ENCODE measurements at regions not wholly inside any gene's neighbourhood (a gene's known extent, or its start where the extent isn't known, plus 50 kb on each side); places are given as distances from the start of the nearest gene placed in this dataset.

GRCh38 chr3:5275529-5275928 is 88.0 kb downstream of the EDEM1 start:
- Histone ChIP-seq H3K27me3 (ENCODE audit: insufficient read depth, low read depth, low read length) (no peaks in the 10 kb centered on the region), H3K9ac (ENCODE audit: low read length) (no peak overlapping the region), H3F3A (ENCODE audit: insufficient read depth, low read length, poor library complexity, severe bottlenecking) (no peaks in the 10 kb centered on the region), H3K4me2 (ENCODE audit: low read length) (no peak overlapping the region), H3K4me3 (ENCODE audit: low read length) (no peak overlapping the region), H2AFZ (ENCODE audit: low read depth, low read length) (no peak overlapping the region), H3K9me3 (ENCODE audit: low read length) (peaks cover 11% of the 10 kb centered on the region), H3K9me2 (ENCODE audit: insufficient read depth, low read length) (no peaks in the 10 kb centered on the region), H3K79me2 (replicated peaks; ENCODE audit: insufficient read depth, low read length) (no peaks in the 10 kb centered on the region), H3K27ac (ENCODE audit: low read length) (no peak overlapping the region), H3K36me3 (ENCODE audit: insufficient read depth, low read length) (no peaks in the 10 kb centered on the region), H4K20me1 (ENCODE audit: insufficient read depth) (no peaks in the 10 kb centered on the region)
- TF ChIP-seq POLR2AphosphoS5 (IDR thresholded peaks at IDR 0.05) = no peak
- TF ChIP-seq EZH2 (IDR thresholded peaks at IDR 0.05; ENCODE audit: borderline replicate concordance, insufficient read depth, low read length, poor library complexity, severe bottlenecking) = no peak
- no peak for TF ChIP-seq RAD21 (conservative IDR thresholded peaks at IDR 0.05)
- no peak for TF ChIP-seq EP300 (conservative IDR thresholded peaks at IDR 0.05; ENCODE audit: poor library complexity, severe bottlenecking)
- no peak for TF ChIP-seq SMC3 (conservative IDR thresholded peaks at IDR 0.05; ENCODE audit: poor library complexity)
- TF ChIP-seq TAF1 (IDR thresholded peaks at IDR 0.05; ENCODE audit: low read depth) = no peak
- TF ChIP-seq REST (IDR thresholded peaks at IDR 0.05; ENCODE audit: borderline replicate concordance) = no peak
- TF ChIP-seq, protein P1, sequence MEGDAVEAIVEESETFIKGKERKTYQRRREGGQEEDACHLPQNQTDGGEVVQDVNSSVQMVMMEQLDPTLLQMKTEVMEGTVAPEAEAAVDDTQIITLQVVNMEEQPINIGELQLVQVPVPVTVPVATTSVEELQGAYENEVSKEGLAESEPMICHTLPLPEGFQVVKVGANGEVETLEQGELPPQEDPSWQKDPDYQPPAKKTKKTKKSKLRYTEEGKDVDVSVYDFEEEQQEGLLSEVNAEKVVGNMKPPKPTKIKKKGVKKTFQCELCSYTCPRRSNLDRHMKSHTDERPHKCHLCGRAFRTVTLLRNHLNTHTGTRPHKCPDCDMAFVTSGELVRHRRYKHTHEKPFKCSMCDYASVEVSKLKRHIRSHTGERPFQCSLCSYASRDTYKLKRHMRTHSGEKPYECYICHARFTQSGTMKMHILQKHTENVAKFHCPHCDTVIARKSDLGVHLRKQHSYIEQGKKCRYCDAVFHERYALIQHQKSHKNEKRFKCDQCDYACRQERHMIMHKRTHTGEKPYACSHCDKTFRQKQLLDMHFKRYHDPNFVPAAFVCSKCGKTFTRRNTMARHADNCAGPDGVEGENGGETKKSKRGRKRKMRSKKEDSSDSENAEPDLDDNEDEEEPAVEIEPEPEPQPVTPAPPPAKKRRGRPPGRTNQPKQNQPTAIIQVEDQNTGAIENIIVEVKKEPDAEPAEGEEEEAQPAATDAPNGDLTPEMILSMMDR (IDR thresholded peaks at IDR 0.05; ENCODE audit: poor library complexity, severe bottlenecking) = no peak
- no peak for TF ChIP-seq MXI1 (conservative IDR thresholded peaks at IDR 0.05; ENCODE audit: poor library complexity, severe bottlenecking)

DNA sequence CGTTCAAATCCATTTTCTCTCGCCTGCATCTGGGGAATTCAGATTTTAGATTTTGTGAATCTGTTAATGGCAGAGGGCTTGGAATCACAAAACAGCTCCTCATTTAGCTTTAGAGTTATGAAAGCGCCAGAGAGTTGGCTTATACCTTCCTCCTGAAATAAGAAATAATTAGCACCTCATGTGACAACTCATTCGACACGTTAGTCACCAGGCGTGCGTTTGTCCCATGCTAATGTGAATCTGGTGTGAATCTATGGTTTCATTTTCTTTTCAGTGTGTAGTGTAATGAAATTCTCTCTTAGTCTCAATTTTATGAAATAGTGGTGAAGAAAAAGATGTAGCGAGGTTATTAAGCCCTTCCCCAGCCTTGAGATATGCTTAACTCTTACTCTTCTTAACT is 89.4 kb downstream of the EDEM1 start:
- Histone ChIP-seq H3K9ac (ENCODE audit: low read length) (no peak overlapping the region), H4K20me1 (ENCODE audit: insufficient read depth) (no peaks in the 10 kb centered on the region), H3K27ac (ENCODE audit: low read length) (no peak overlapping the region), H3K4me2 (ENCODE audit: low read length) (no peak overlapping the region), H3K4me3 (ENCODE audit: low read length) (no peak overlapping the region), H3K36me3 (ENCODE audit: insufficient read depth, low read length) (no peaks in the 10 kb centered on the region), H3F3A (ENCODE audit: insufficient read depth, low read length, poor library complexity, severe bottlenecking) (no peaks in the 10 kb centered on the region), H3K27me3 (ENCODE audit: insufficient read depth, low read depth, low read length) (no peaks in the 10 kb centered on the region), H3K9me2 (ENCODE audit: insufficient read depth, low read length) (no peaks in the 10 kb centered on the region), H3K9me3 (ENCODE audit: low read length) (peaks cover 11% of the 10 kb centered on the region), H3K79me2 (replicated peaks; ENCODE audit: insufficient read depth, low read length) (no peaks in the 10 kb centered on the region), H2AFZ (ENCODE audit: low read depth, low read length) (no peak overlapping the region)
- no peak for TF ChIP-seq REST (IDR thresholded peaks at IDR 0.05; ENCODE audit: borderline replicate concordance)
- TF ChIP-seq EP300 (conservative IDR thresholded peaks at IDR 0.05; ENCODE audit: poor library complexity, severe bottlenecking) = no peak
- no peak for TF ChIP-seq RAD21 (conservative IDR thresholded peaks at IDR 0.05)
- TF ChIP-seq, protein P1 (IDR thresholded peaks at IDR 0.05; ENCODE audit: poor library complexity, severe bottlenecking) = no peak
- no peak for TF ChIP-seq SMC3 (conservative IDR thresholded peaks at IDR 0.05; ENCODE audit: poor library complexity)
- TF ChIP-seq POLR2AphosphoS5 (IDR thresholded peaks at IDR 0.05) = no peak
- TF ChIP-seq EZH2 (IDR thresholded peaks at IDR 0.05; ENCODE audit: borderline replicate concordance, insufficient read depth, low read length, poor library complexity, severe bottlenecking) = no peak
- no peak for TF ChIP-seq MXI1 (conservative IDR thresholded peaks at IDR 0.05; ENCODE audit: poor library complexity, severe bottlenecking)
- no peak for TF ChIP-seq TAF1 (IDR thresholded peaks at IDR 0.05; ENCODE audit: low read depth)
